DND-41 (cell line): ENCODE measurements at regions not wholly inside any gene's neighbourhood (a gene's known extent, or its start where the extent isn't known, plus 50 kb on each side); places are given as distances from the start of the nearest gene placed in this dataset.

Experiments used
- EZH2 ChIP-seq: IDR thresholded peaks from 3 replicates; pipeline ENCODE4 v1.6.1; 2012; ENCODE audit warnings: borderline replicate concordance, low read depth, mild to moderate bottlenecking, moderate library complexity, low read length, inconsistent platforms; ENCODE audit not compliant: severe bottlenecking
- TF ChIP-seq, protein P1 (sequence below): IDR thresholded peaks from 2 replicates; pipeline ENCODE4 v1.5.1; 2012; ENCODE audit warnings: borderline replicate concordance, low read length, moderate library complexity, mild to moderate bottlenecking; ENCODE audit not compliant: poor library complexity, severe bottlenecking; ENCODE audit errors: extremely low read depth

DNA sequence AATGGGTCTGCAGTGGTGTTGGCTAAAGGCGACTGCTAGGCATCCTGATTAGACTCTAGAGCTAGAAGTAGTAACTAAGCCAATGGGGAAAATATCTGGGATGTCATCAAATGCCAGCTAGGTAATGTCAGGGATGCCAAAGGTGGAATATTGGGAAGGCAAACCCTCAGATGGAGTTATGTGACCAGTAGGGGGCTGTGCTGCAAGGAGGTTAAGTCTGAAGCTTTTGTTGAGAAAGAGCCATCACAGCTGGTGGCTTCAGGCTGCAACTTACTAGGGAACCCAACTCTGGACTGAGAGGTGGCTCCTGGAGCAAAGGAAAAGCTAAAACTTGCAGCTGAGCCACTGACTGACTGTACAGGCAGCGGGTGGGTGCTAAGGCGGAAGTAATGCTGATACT, 576.9 kb upstream of the GHITM start:
- TF ChIP-seq, protein P1, sequence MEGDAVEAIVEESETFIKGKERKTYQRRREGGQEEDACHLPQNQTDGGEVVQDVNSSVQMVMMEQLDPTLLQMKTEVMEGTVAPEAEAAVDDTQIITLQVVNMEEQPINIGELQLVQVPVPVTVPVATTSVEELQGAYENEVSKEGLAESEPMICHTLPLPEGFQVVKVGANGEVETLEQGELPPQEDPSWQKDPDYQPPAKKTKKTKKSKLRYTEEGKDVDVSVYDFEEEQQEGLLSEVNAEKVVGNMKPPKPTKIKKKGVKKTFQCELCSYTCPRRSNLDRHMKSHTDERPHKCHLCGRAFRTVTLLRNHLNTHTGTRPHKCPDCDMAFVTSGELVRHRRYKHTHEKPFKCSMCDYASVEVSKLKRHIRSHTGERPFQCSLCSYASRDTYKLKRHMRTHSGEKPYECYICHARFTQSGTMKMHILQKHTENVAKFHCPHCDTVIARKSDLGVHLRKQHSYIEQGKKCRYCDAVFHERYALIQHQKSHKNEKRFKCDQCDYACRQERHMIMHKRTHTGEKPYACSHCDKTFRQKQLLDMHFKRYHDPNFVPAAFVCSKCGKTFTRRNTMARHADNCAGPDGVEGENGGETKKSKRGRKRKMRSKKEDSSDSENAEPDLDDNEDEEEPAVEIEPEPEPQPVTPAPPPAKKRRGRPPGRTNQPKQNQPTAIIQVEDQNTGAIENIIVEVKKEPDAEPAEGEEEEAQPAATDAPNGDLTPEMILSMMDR: no peak
- TF ChIP-seq EZH2: no peak
